ENCODE measurements at regions not wholly inside any gene's neighbourhood (a gene's known extent, or its start where the extent isn't known, plus 50 kb on each side); places are given as distances from the start of the nearest gene placed in this dataset.

DNA sequence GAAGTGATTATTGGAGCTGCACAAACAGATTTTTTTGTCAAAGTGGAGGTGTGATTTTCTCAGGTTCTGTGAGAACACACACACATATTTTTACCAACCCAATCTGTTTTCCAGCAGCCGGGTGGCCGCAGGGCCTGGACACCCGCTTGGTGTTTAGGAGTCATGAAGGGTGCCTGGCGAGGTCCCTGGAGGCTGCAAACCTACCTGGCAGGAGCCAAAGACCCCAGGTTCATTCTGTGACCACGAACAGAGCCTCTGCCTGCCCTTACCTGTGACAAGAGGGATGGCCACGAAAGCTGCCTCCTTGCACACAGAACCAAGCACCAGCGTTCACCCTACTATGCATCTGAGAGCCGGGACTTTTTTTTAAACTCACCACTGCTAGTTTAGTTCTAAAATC lies 64.3 kb upstream of the ID2 start:
- TF ChIP-seq POLR2A (IDR thresholded peaks at IDR 0.05; ENCODE audit: extremely low read depth, insufficient read length) = no peak
- TF ChIP-seq, protein P1, sequence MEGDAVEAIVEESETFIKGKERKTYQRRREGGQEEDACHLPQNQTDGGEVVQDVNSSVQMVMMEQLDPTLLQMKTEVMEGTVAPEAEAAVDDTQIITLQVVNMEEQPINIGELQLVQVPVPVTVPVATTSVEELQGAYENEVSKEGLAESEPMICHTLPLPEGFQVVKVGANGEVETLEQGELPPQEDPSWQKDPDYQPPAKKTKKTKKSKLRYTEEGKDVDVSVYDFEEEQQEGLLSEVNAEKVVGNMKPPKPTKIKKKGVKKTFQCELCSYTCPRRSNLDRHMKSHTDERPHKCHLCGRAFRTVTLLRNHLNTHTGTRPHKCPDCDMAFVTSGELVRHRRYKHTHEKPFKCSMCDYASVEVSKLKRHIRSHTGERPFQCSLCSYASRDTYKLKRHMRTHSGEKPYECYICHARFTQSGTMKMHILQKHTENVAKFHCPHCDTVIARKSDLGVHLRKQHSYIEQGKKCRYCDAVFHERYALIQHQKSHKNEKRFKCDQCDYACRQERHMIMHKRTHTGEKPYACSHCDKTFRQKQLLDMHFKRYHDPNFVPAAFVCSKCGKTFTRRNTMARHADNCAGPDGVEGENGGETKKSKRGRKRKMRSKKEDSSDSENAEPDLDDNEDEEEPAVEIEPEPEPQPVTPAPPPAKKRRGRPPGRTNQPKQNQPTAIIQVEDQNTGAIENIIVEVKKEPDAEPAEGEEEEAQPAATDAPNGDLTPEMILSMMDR (IDR thresholded peaks at IDR 0.05; ENCODE audit: low read depth, low read length) = no peak

Data from NB4 (cell line).